Brain microvascular endothelial cell (primary cell): ENCODE measurements at regions not wholly inside any gene's neighbourhood (a gene's known extent, or its start where the extent isn't known, plus 50 kb on each side); places are given as distances from the start of the nearest gene placed in this dataset.

Experiments
- DNase-seq: peaks from one replicate; pipeline ENCODE4 v3.0.0-alpha.2; 2020
- H3K27ac ChIP-seq: fragments of 250-450 bp; sonication (Bioruptor Pico); 2 replicates; pipeline ENCODE4 v1.5.1; 2020; ENCODE audit warnings: mild to moderate bottlenecking, moderate library complexity
- H3K27me3 ChIP-seq: fragments of 250-450 bp; sonication (Bioruptor Pico); replicated peaks from 2 replicates; pipeline ENCODE4 v1.5.1; 2020; ENCODE audit warnings: mild to moderate bottlenecking
- H3K36me3 ChIP-seq: fragments of 250-450 bp; sonication (Bioruptor Pico); replicated peaks from 2 replicates; pipeline ENCODE4 v1.5.1; 2020; ENCODE audit warnings: mild to moderate bottlenecking
- H3K4me3 ChIP-seq: 2 replicates; pipeline ENCODE4 v1.5.1; 2011; ENCODE audit warnings: low read depth, mild to moderate bottlenecking, control low read depth, low read length, moderate library complexity
- CTCF ChIP-seq: IDR thresholded peaks from 2 replicates; pipeline ENCODE4 v1.5.1; 2011; ENCODE audit warnings: low read depth, mild to moderate bottlenecking, moderate library complexity, low read length, control low read depth, inconsistent platforms; ENCODE audit errors: missing control alignments
- in situ Hi-C: cut with HindIII; loops from 2 replicates; pipeline ENCODE4 v1.10.0; 2017; ENCODE audit warnings: low sequenced_read_pairs, low pct_ligation_motif_present

GRCh38 chr6:104214901-104215300 lies 644.8 kb downstream of the HACE1 start:
- no peak for TF ChIP-seq CTCF
- no peak overlapping the region for H3K27ac ChIP-seq
- H3K4me3 ChIP-seq: no peak overlapping the region
- DNase-seq: no peak
- no peaks in the 10 kb centered on the region for H3K27me3 ChIP-seq
- in situ Hi-C loops: no loop called here
- no peaks in the 10 kb centered on the region for H3K36me3 ChIP-seq

- Histone ChIP-seq H3K27me3 (no peaks in the 10 kb centered on the region), H3K4me3 (no peak overlapping the region), H3K27ac (no peak overlapping the region), H3K36me3 (no peaks in the 10 kb centered on the region)
- DNase-seq: no peak
- in situ Hi-C loops: no loop called here
- no peak for TF ChIP-seq CTCF
Observed at GRCh38 chr6:104212977-104213668, 646.6 kb downstream of the HACE1 start.

GRCh38 chr6:104207635-104208034 lies 652.1 kb downstream of the HACE1 start:
- H3K4me3 ChIP-seq: no peak overlapping the region
- DNase-seq: no peak
- no peaks in the 10 kb centered on the region for H3K36me3 ChIP-seq
- in situ Hi-C loops: no loop called here
- H3K27ac ChIP-seq: no peak overlapping the region
- H3K27me3 ChIP-seq: no peaks in the 10 kb centered on the region
- no peak for TF ChIP-seq CTCF

GRCh38 chr6:104201557-104201956 lies 658.2 kb downstream of the HACE1 start:
- in situ Hi-C loops: no loop called here
- DNase-seq: no peak
- no peaks in the 10 kb centered on the region for H3K36me3 ChIP-seq
- H3K27ac ChIP-seq: no peak overlapping the region
- H3K4me3 ChIP-seq: no peak overlapping the region
- no peaks in the 10 kb centered on the region for H3K27me3 ChIP-seq
- TF ChIP-seq CTCF: no peak

- H3K27ac ChIP-seq: no peak overlapping the region
- H3K27me3 ChIP-seq: no peaks in the 10 kb centered on the region
- no peak for DNase-seq
- H3K4me3 ChIP-seq: no peak overlapping the region
- TF ChIP-seq CTCF: no peak
- in situ Hi-C loops: no loop called here
- H3K36me3 ChIP-seq: no peaks in the 10 kb centered on the region
Observed at GRCh38 chr6:104187616-104188015, 672.1 kb downstream of the HACE1 start.

GRCh38 chr6:104186831-104187230 lies 672.9 kb downstream of the HACE1 start:
- Histone ChIP-seq H3K36me3 (no peaks in the 10 kb centered on the region), H3K4me3 (no peak overlapping the region), H3K27ac (no peak overlapping the region), H3K27me3 (no peaks in the 10 kb centered on the region)
- DNase-seq: no peak
- no peak for TF ChIP-seq CTCF
- in situ Hi-C loops: no loop called here
